ENCODE measurements at regions not wholly inside any gene's neighbourhood (a gene's known extent, or its start where the extent isn't known, plus 50 kb on each side); places are given as distances from the start of the nearest gene placed in this dataset.

DNA sequence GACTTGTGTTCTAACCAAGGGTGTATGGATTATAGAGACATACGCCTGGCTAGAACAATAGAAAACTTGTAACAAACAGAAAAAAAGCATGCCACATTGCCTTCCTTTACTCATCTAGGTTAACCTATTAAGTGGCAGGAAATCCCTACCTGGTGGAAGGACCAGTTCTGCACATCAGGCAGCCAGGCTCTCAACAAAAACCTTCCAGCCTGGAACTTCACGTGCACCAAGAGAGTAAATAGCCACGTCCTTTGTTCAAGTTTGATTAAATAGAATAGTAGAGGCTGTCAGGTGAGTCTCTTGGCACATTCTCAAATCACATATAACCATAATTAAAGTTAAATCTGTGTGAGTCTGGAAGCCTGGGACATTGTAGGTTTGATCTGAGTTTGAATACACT lies 85.0 kb upstream of the DPH6 start:
- TF ChIP-seq, protein P1, sequence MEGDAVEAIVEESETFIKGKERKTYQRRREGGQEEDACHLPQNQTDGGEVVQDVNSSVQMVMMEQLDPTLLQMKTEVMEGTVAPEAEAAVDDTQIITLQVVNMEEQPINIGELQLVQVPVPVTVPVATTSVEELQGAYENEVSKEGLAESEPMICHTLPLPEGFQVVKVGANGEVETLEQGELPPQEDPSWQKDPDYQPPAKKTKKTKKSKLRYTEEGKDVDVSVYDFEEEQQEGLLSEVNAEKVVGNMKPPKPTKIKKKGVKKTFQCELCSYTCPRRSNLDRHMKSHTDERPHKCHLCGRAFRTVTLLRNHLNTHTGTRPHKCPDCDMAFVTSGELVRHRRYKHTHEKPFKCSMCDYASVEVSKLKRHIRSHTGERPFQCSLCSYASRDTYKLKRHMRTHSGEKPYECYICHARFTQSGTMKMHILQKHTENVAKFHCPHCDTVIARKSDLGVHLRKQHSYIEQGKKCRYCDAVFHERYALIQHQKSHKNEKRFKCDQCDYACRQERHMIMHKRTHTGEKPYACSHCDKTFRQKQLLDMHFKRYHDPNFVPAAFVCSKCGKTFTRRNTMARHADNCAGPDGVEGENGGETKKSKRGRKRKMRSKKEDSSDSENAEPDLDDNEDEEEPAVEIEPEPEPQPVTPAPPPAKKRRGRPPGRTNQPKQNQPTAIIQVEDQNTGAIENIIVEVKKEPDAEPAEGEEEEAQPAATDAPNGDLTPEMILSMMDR (IDR thresholded peaks at IDR 0.05; ENCODE audit: unreplicated experiment): no peak
- no peak overlapping the region for H3K27ac Mint-ChIP-seq (ENCODE audit: unreplicated experiment)
- H3K9me3 Mint-ChIP-seq (ENCODE audit: unreplicated experiment): no peaks in the 10 kb centered on the region
- no peaks in the 10 kb centered on the region for H3K27me3 Mint-ChIP-seq (ENCODE audit: unreplicated experiment)
- H3K4me1 Mint-ChIP-seq (ENCODE audit: unreplicated experiment): peaks cover 37% of the 10 kb centered on the region
- no peaks in the 10 kb centered on the region for H3K36me3 Mint-ChIP-seq (ENCODE audit: low read depth, unreplicated experiment)
- DNase-seq (ENCODE audit: low spot score): no peak
- H3K4me3 Mint-ChIP-seq (ENCODE audit: unreplicated experiment): no peak overlapping the region

DNA sequence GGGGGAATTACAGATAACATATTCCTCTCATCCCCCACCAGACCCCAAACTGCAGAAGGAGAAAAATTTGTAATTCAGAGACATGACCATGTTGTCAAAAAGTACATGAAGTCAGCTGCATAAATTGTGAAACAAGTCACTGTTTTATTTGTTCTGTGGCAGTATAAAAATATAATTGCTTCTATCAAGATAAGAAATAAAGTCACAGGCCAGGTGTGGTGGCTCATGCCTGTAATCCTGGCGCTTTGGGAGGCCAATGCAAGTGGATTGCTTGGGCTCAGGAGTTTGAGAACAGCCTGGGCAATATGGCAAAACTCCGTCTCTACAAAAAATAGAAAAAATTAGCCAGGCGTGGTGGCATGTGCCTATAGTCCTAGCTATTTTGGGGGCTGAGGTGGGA lies 87.7 kb upstream of the DPH6 start:
- Mint-ChIP-seq H3K36me3 (ENCODE audit: low read depth, unreplicated experiment) (no peaks in the 10 kb centered on the region), H3K4me3 (ENCODE audit: unreplicated experiment) (no peak overlapping the region), H3K27me3 (ENCODE audit: unreplicated experiment) (no peaks in the 10 kb centered on the region), H3K4me1 (ENCODE audit: unreplicated experiment) (peaks cover 30% of the 10 kb centered on the region), H3K9me3 (ENCODE audit: unreplicated experiment) (no peaks in the 10 kb centered on the region), H3K27ac (ENCODE audit: unreplicated experiment) (no peak overlapping the region)
- DNase-seq (ENCODE audit: low spot score): no peak
- TF ChIP-seq, protein P1 (IDR thresholded peaks at IDR 0.05; ENCODE audit: unreplicated experiment): no peak

DNA sequence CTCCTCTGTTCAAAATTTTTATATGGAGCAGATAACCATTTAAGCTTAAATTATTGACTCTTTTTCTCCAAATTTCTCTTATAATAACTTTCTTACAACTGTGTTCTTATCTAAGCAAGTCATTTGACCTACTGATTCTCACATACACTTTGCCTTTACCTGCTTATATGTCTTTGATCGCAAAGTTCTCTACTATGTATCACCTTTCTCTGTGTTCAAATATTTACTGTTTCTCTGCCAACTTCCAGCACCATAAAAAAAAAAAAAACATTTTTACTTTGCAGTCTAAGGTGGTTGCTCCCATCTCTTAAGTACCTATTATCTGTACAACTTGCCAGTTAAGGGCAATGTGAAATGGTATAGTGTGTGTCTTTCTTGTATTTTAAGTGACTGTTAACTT lies 100.8 kb upstream of the DPH6 start:
- TF ChIP-seq, protein P1 (IDR thresholded peaks at IDR 0.05; ENCODE audit: unreplicated experiment): no peak
- Mint-ChIP-seq H3K27me3 (ENCODE audit: unreplicated experiment) (peaks cover 1% of the 10 kb centered on the region), H3K9me3 (ENCODE audit: unreplicated experiment) (no peaks in the 10 kb centered on the region), H3K4me1 (ENCODE audit: unreplicated experiment) (no peaks in the 10 kb centered on the region), H3K36me3 (ENCODE audit: low read depth, unreplicated experiment) (peaks cover 3% of the 10 kb centered on the region), H3K4me3 (ENCODE audit: unreplicated experiment) (no peak overlapping the region), H3K27ac (ENCODE audit: unreplicated experiment) (no peak overlapping the region)
- no peak for DNase-seq (ENCODE audit: low spot score)

- Mint-ChIP-seq H3K27ac (ENCODE audit: unreplicated experiment) (no peak overlapping the region), H3K4me1 (ENCODE audit: unreplicated experiment) (no peaks in the 10 kb centered on the region), H3K27me3 (ENCODE audit: unreplicated experiment) (peaks cover 1% of the 10 kb centered on the region), H3K9me3 (ENCODE audit: unreplicated experiment) (no peaks in the 10 kb centered on the region), H3K4me3 (ENCODE audit: unreplicated experiment) (no peak overlapping the region), H3K36me3 (ENCODE audit: low read depth, unreplicated experiment) (peaks cover 3% of the 10 kb centered on the region)
- DNase-seq (ENCODE audit: low spot score): no peak
- TF ChIP-seq, protein P1 (IDR thresholded peaks at IDR 0.05; ENCODE audit: unreplicated experiment): no peak
Observed at GRCh38 chr15:35647303-35647702, 101.3 kb upstream of the DPH6 start.

DNA sequence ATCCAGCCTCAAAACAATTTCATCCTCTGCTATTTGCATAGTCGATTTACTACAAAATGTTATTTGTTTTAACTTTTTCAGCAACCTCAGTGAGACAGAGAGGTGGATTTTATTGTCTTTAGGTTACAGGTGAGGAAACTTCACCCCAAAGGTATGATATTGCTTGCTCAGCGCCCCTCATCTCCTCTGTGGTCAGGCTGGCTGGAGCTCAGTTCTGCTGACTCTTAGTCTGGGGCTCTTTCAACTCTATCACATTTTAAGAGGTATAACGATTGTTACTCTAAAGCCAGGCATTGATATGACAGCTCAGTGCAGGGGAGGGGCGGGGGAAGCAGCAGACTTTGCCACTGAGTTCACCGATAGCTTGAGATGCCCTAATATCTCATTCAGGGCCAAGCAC lies 103.0 kb upstream of the DPH6 start:
- Mint-ChIP-seq H3K9me3 (ENCODE audit: unreplicated experiment) (peaks cover 3% of the 10 kb centered on the region), H3K27me3 (ENCODE audit: unreplicated experiment) (peaks cover 1% of the 10 kb centered on the region), H3K36me3 (ENCODE audit: low read depth, unreplicated experiment) (peaks cover 3% of the 10 kb centered on the region), H3K4me3 (ENCODE audit: unreplicated experiment) (no peak overlapping the region), H3K4me1 (ENCODE audit: unreplicated experiment) (no peaks in the 10 kb centered on the region), H3K27ac (ENCODE audit: unreplicated experiment) (no peak overlapping the region)
- no peak for DNase-seq (ENCODE audit: low spot score)
- TF ChIP-seq, protein P1 (IDR thresholded peaks at IDR 0.05; ENCODE audit: unreplicated experiment): no peak
